ENCODE measurements at regions not wholly inside any gene's neighbourhood (a gene's known extent, or its start where the extent isn't known, plus 50 kb on each side); places are given as distances from the start of the nearest gene placed in this dataset.

GRCh38 chr17:33816842-33817617, 438.1 kb upstream of the CCL2 start:
- CTCF ChIA-PET = no interaction called here
- intact Hi-C loops (cut with micrococcal nuclease) = no loop called here
- H3K9me3 Mint-ChIP-seq = no peaks in the 10 kb centered on the region
- peaks cover 8% of the 10 kb centered on the region for H3K27me3 Mint-ChIP-seq
- DNase-seq = no peak
- POLR2A ChIA-PET = no interaction called here
- H3K4me3 Mint-ChIP-seq = no peak overlapping the region
- H3K36me3 Mint-ChIP-seq = no peaks in the 10 kb centered on the region
- no peak overlapping the region for H3K27ac Mint-ChIP-seq
- no peaks in the 10 kb centered on the region for H3K4me1 Mint-ChIP-seq (ENCODE audit: low read depth)

- H3K9me3 Mint-ChIP-seq = no peaks in the 10 kb centered on the region
- intact Hi-C loops (cut with micrococcal nuclease) = no loop called here
- no peak for DNase-seq
- peaks cover 8% of the 10 kb centered on the region for H3K27me3 Mint-ChIP-seq
- H3K36me3 Mint-ChIP-seq = no peaks in the 10 kb centered on the region
- POLR2A ChIA-PET = no interaction called here
- H3K27ac Mint-ChIP-seq = no peak overlapping the region
- H3K4me1 Mint-ChIP-seq (ENCODE audit: low read depth) = no peaks in the 10 kb centered on the region
- H3K4me3 Mint-ChIP-seq = no peak overlapping the region
- CTCF ChIA-PET = interaction anchor here (1.4 kb wide), 1 partner anchor 69 kb away, joined by 3 read pairs; no protein-coding TSS in a partner anchor
Measured at GRCh38 chr17:33819539-33819938, 435.5 kb upstream of the CCL2 start.

GRCh38 chr17:33832262-33832661, 422.8 kb upstream of the CCL2 start:
- Mint-ChIP-seq H3K9me3 (no peaks in the 10 kb centered on the region), H3K27ac (no peak overlapping the region), H3K27me3 (peaks cover 12% of the 10 kb centered on the region), H3K4me1 (ENCODE audit: low read depth) (no peaks in the 10 kb centered on the region), H3K36me3 (no peaks in the 10 kb centered on the region), H3K4me3 (no peak overlapping the region)
- DNase-seq = no peak
- intact Hi-C loops (cut with micrococcal nuclease) = no loop called here
- POLR2A ChIA-PET = no interaction called here
- CTCF ChIA-PET = no interaction called here

GRCh38 chr17:33837281-33837680, 417.8 kb upstream of the CCL2 start:
- no peaks in the 10 kb centered on the region for H3K36me3 Mint-ChIP-seq
- no peaks in the 10 kb centered on the region for H3K4me1 Mint-ChIP-seq (ENCODE audit: low read depth)
- no peak overlapping the region for H3K27ac Mint-ChIP-seq
- intact Hi-C loops (cut with micrococcal nuclease) = no loop called here
- POLR2A ChIA-PET = no interaction called here
- CTCF ChIA-PET = no interaction called here
- DNase-seq = no peak
- no peak overlapping the region for H3K4me3 Mint-ChIP-seq
- H3K27me3 Mint-ChIP-seq = peaks cover 6% of the 10 kb centered on the region
- H3K9me3 Mint-ChIP-seq = no peaks in the 10 kb centered on the region

- no peak for DNase-seq
- Mint-ChIP-seq H3K27ac (no peak overlapping the region), H3K4me3 (no peak overlapping the region), H3K36me3 (no peaks in the 10 kb centered on the region), H3K27me3 (peaks cover 6% of the 10 kb centered on the region), H3K4me1 (ENCODE audit: low read depth) (no peaks in the 10 kb centered on the region), H3K9me3 (no peaks in the 10 kb centered on the region)
- intact Hi-C loops (cut with micrococcal nuclease) = no loop called here
- POLR2A ChIA-PET = no interaction called here
- CTCF ChIA-PET = no interaction called here
Measured at GRCh38 chr17:33838281-33838680, 416.8 kb upstream of the CCL2 start.

GRCh38 chr17:33847900-33848299, 407.2 kb upstream of the CCL2 start:
- Mint-ChIP-seq H3K4me1 (ENCODE audit: low read depth) (no peaks in the 10 kb centered on the region), H3K27ac (no peak overlapping the region), H3K4me3 (no peak overlapping the region), H3K9me3 (no peaks in the 10 kb centered on the region), H3K27me3 (peaks cover 1% of the 10 kb centered on the region), H3K36me3 (no peaks in the 10 kb centered on the region)
- POLR2A ChIA-PET = no interaction called here
- CTCF ChIA-PET = interaction anchor here (1.2 kb wide), 1 partner anchor 513 kb away, joined by 3 read pairs; no protein-coding TSS in a partner anchor
- intact Hi-C loops (cut with micrococcal nuclease) = no loop called here
- DNase-seq = no peak

- Mint-ChIP-seq H3K4me1 (ENCODE audit: low read depth) (no peaks in the 10 kb centered on the region), H3K9me3 (no peaks in the 10 kb centered on the region), H3K36me3 (no peaks in the 10 kb centered on the region), H3K27me3 (peaks cover 1% of the 10 kb centered on the region), H3K4me3 (no peak overlapping the region), H3K27ac (no peak overlapping the region)
- intact Hi-C loops (cut with micrococcal nuclease) = no loop called here
- POLR2A ChIA-PET = no interaction called here
- CTCF ChIA-PET = interaction anchor here (1.2 kb wide), 1 partner anchor 513 kb away, joined by 3 read pairs; no protein-coding TSS in a partner anchor
- no peak for DNase-seq
Measured at GRCh38 chr17:33848433-33848832, 406.7 kb upstream of the CCL2 start.

GRCh38 chr17:33854596-33854995, 400.5 kb upstream of the CCL2 start:
- Mint-ChIP-seq H3K9me3 (no peaks in the 10 kb centered on the region), H3K4me1 (ENCODE audit: low read depth) (no peaks in the 10 kb centered on the region), H3K27me3 (peaks cover 9% of the 10 kb centered on the region), H3K27ac (no peak overlapping the region), H3K4me3 (no peak overlapping the region), H3K36me3 (no peaks in the 10 kb centered on the region)
- no peak for DNase-seq
- intact Hi-C loops (cut with micrococcal nuclease) = no loop called here
- POLR2A ChIA-PET = no interaction called here
- CTCF ChIA-PET = no interaction called here

- ChIA-PET POLR2A (no interaction called here), CTCF (no interaction called here)
- no peak for DNase-seq
- intact Hi-C loops (cut with micrococcal nuclease) = no loop called here
- Mint-ChIP-seq H3K36me3 (no peaks in the 10 kb centered on the region), H3K4me1 (ENCODE audit: low read depth) (no peaks in the 10 kb centered on the region), H3K4me3 (no peak overlapping the region), H3K27me3 (peaks cover 15% of the 10 kb centered on the region), H3K9me3 (no peaks in the 10 kb centered on the region), H3K27ac (no peak overlapping the region)
Measured at GRCh38 chr17:33858121-33858520, 397.0 kb upstream of the CCL2 start.

- H3K4me3 Mint-ChIP-seq = no peak overlapping the region
- no peaks in the 10 kb centered on the region for H3K9me3 Mint-ChIP-seq
- ChIA-PET CTCF (no interaction called here), POLR2A (no interaction called here)
- H3K4me1 Mint-ChIP-seq (ENCODE audit: low read depth) = no peaks in the 10 kb centered on the region
- no peak overlapping the region for H3K27ac Mint-ChIP-seq
- DNase-seq = no peak
- intact Hi-C loops (cut with micrococcal nuclease) = no loop called here
- no peaks in the 10 kb centered on the region for H3K36me3 Mint-ChIP-seq
- peaks cover 15% of the 10 kb centered on the region for H3K27me3 Mint-ChIP-seq
Measured at GRCh38 chr17:33858682-33859081, 396.4 kb upstream of the CCL2 start.

GRCh38 chr17:33862772-33863602, 392.1 kb upstream of the CCL2 start:
- CTCF ChIA-PET = no interaction called here
- Mint-ChIP-seq H3K36me3 (no peaks in the 10 kb centered on the region), H3K4me1 (ENCODE audit: low read depth) (no peaks in the 10 kb centered on the region), H3K27ac (no peak overlapping the region), H3K9me3 (no peaks in the 10 kb centered on the region), H3K4me3 (no peak overlapping the region), H3K27me3 (peaks cover 16% of the 10 kb centered on the region)
- intact Hi-C loops (cut with micrococcal nuclease) = no loop called here
- POLR2A ChIA-PET = no interaction called here
- no peak for DNase-seq

GRCh38 chr17:33864758-33865229, 390.3 kb upstream of the CCL2 start:
- ChIA-PET CTCF (no interaction called here), POLR2A (no interaction called here)
- Mint-ChIP-seq H3K4me1 (ENCODE audit: low read depth) (no peaks in the 10 kb centered on the region), H3K36me3 (no peaks in the 10 kb centered on the region), H3K4me3 (no peak overlapping the region), H3K27ac (no peak overlapping the region), H3K27me3 (peaks cover 16% of the 10 kb centered on the region), H3K9me3 (no peaks in the 10 kb centered on the region)
- no peak for DNase-seq
- intact Hi-C loops (cut with micrococcal nuclease) = no loop called here

GRCh38 chr17:33868899-33869298, 386.2 kb upstream of the CCL2 start:
- intact Hi-C loops (cut with micrococcal nuclease) = no loop called here
- H3K27me3 Mint-ChIP-seq = peaks cover 13% of the 10 kb centered on the region
- no peaks in the 10 kb centered on the region for H3K36me3 Mint-ChIP-seq
- no peak for DNase-seq
- ChIA-PET POLR2A (no interaction called here), CTCF (no interaction called here)
- no peaks in the 10 kb centered on the region for H3K9me3 Mint-ChIP-seq
- H3K4me3 Mint-ChIP-seq = no peak overlapping the region
- no peaks in the 10 kb centered on the region for H3K4me1 Mint-ChIP-seq (ENCODE audit: low read depth)
- H3K27ac Mint-ChIP-seq = no peak overlapping the region

Data from activated CD4-positive, alpha-beta memory T cell treated with anti-CD3 and anti-CD28 coated beads for 36 hours (primary cell).